A673 (cell line): ENCODE measurements at regions not wholly inside any gene's neighbourhood (a gene's known extent, or its start where the extent isn't known, plus 50 kb on each side); places are given as distances from the start of the nearest gene placed in this dataset.

Source experiments
- BruUV-seq: library from RNA; stranded (reverse); fragments of 400-500 nt; replicated peaks from 2 replicates; lab custom pipeline; 2021; lab: Mats Ljungman, UMichigan
- CTCF ChIA-PET: fragments of 300-600 bp; sonication (Branson Sonifier 250); formaldehyde crosslinking; loops from one replicate; lab custom pipeline; 2022; ENCODE audit warnings: antibody characterized with exemption; lab: Charles Lee
- POLR2A ChIA-PET: fragments of 300-600 bp; sonication (Branson Sonifier 250); formaldehyde crosslinking; loops from one replicate; lab custom pipeline; 2022; ENCODE audit warnings: antibody characterized with exemption; ENCODE audit not compliant: low non-redundant PET; lab: Charles Lee
- DNase-seq: peaks from one replicate; pipeline ENCODE4 v3.0.0-alpha.2; 2015; ENCODE audit warnings: low spot score
- H3K27ac ChIP-seq: fragments of 200-600 bp; sonication (generic); 2 replicates; pipeline ENCODE4 v1.5.1; 2016; ENCODE audit warnings: mixed run types, low read depth, mild to moderate bottlenecking, mixed read lengths, antibody characterized with exemption, low read length; ENCODE audit not compliant: poor library complexity, severe bottlenecking
- H3K27me3 ChIP-seq: fragments of 200-600 bp; sonication (generic); replicated peaks from 2 replicates; pipeline ENCODE4 v1.6.1; 2017; ENCODE audit warnings: mixed run types, low read depth, mild to moderate bottlenecking, mixed read lengths, antibody characterized with exemption, low read length; ENCODE audit not compliant: insufficient read depth, poor library complexity
- H3K36me3 ChIP-seq: fragments of 200-600 bp; sonication (generic); 2 replicates; pipeline ENCODE4 v1.6.1; 2016; ENCODE audit warnings: mixed run types, mild to moderate bottlenecking, mixed read lengths, antibody characterized with exemption, low read length; ENCODE audit not compliant: insufficient read depth, poor library complexity, severe bottlenecking
- H3K4me1 ChIP-seq: fragments of 200-600 bp; sonication (generic); 2 replicates; pipeline ENCODE4 v1.6.1; 2017; ENCODE audit warnings: mixed run types, mild to moderate bottlenecking, mixed read lengths, antibody characterized with exemption, low read length; ENCODE audit not compliant: insufficient read depth, poor library complexity, severe bottlenecking
- H3K4me3 ChIP-seq: fragments of 200-600 bp; sonication (generic); 2 replicates; pipeline ENCODE4 v1.5.1; 2016; ENCODE audit warnings: low read depth, mixed run types, mild to moderate bottlenecking, mixed read lengths, low read length; ENCODE audit not compliant: poor library complexity, severe bottlenecking
- H3K9me3 ChIP-seq: fragments of 200-600 bp; sonication (generic); 2 replicates; pipeline ENCODE4 v1.6.1; 2016; ENCODE audit warnings: mixed run types, low read depth, mild to moderate bottlenecking, mixed read lengths, antibody characterized with exemption, low read length; ENCODE audit not compliant: poor library complexity, severe bottlenecking
- EZH2 ChIP-seq: fragments of 200-600 bp; sonication (generic); IDR thresholded peaks from 2 replicates; pipeline ENCODE4 v1.6.1; 2017; ENCODE audit warnings: borderline replicate concordance, low read depth, mild to moderate bottlenecking, mixed read lengths, antibody characterized with exemption, low read length; ENCODE audit not compliant: poor library complexity, severe bottlenecking
- intact Hi-C: fragments of 100-400 bp; cut with micrococcal nuclease; formaldehyde crosslinking; loops from one replicate; pipeline ENCODE4 v1.10.0; 2022; ENCODE audit not compliant: unreplicated experiment
- TF ChIP-seq, protein P1 (sequence below): fragments of 300-800, 200-600 bp; sonication (generic); conservative IDR thresholded peaks from 2 replicates; pipeline ENCODE4 v1.5.1; 2017; ENCODE audit warnings: low read depth, mild to moderate bottlenecking, antibody characterized with exemption, low read length, moderate library complexity, mixed read lengths

DNA sequence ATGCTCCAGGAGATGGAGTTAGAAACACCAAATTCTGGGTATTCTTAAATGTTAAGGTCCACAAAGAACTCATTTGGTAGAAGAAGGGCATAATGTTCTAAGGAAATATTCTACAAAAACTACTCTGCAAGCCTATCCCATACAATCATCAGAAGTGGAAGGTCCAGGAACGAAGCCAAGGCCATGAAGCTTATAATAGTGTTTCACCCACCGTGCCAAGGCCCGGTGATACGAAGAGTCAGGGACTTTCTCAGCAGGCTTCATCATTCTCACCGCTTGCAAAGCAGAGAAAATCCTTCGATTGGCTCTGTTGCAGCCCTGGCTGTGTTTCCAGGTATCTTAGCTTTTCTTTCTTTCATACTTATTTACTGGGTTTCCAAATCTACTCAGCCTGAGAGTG, 351.9 kb upstream of the CELF2 start:
- POLR2A ChIA-PET = no interaction called here
- Histone ChIP-seq H3K9me3 (no peaks in the 10 kb centered on the region), H3K27me3 (peaks cover 9% of the 10 kb centered on the region), H3K4me1 (no peaks in the 10 kb centered on the region), H3K4me3 (no peak overlapping the region), H3K36me3 (no peaks in the 10 kb centered on the region), H3K27ac (no peak overlapping the region)
- intact Hi-C loops = no loop called here
- TF ChIP-seq EZH2 = no peak
- TF ChIP-seq, protein P1, sequence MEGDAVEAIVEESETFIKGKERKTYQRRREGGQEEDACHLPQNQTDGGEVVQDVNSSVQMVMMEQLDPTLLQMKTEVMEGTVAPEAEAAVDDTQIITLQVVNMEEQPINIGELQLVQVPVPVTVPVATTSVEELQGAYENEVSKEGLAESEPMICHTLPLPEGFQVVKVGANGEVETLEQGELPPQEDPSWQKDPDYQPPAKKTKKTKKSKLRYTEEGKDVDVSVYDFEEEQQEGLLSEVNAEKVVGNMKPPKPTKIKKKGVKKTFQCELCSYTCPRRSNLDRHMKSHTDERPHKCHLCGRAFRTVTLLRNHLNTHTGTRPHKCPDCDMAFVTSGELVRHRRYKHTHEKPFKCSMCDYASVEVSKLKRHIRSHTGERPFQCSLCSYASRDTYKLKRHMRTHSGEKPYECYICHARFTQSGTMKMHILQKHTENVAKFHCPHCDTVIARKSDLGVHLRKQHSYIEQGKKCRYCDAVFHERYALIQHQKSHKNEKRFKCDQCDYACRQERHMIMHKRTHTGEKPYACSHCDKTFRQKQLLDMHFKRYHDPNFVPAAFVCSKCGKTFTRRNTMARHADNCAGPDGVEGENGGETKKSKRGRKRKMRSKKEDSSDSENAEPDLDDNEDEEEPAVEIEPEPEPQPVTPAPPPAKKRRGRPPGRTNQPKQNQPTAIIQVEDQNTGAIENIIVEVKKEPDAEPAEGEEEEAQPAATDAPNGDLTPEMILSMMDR = no peak
- no TSS peak for BruUV-seq
- DNase-seq = no peak
- CTCF ChIA-PET = no interaction called here

- intact Hi-C loops = no loop called here
- Histone ChIP-seq H3K4me3 (no peak overlapping the region), H3K4me1 (no peaks in the 10 kb centered on the region), H3K27me3 (peaks cover 9% of the 10 kb centered on the region), H3K36me3 (no peaks in the 10 kb centered on the region), H3K9me3 (no peaks in the 10 kb centered on the region), H3K27ac (no peak overlapping the region)
- no TSS peak for BruUV-seq
- ChIA-PET CTCF (no interaction called here), POLR2A (no interaction called here)
- no peak for TF ChIP-seq EZH2
- TF ChIP-seq, protein P1 = no peak
- no peak for DNase-seq
Measured at GRCh38 chr10:10667466-10667865, 350.2 kb upstream of the CELF2 start.

GRCh38 chr10:10676972-10677371, 340.7 kb upstream of the CELF2 start:
- ChIA-PET POLR2A (no interaction called here), CTCF (interaction anchor here (0.8 kb wide), 1 partner anchor 1334 kb away, joined by 3 read pairs; no protein-coding TSS in a partner anchor)
- H3K4me1 ChIP-seq = no peaks in the 10 kb centered on the region
- no TSS peak for BruUV-seq
- H3K27me3 ChIP-seq = peaks cover 7% of the 10 kb centered on the region
- H3K36me3 ChIP-seq = no peaks in the 10 kb centered on the region
- H3K27ac ChIP-seq = no peak overlapping the region
- DNase-seq = no peak
- intact Hi-C loops = loop anchor here (1.0 kb wide), 1 partner anchor 1334 kb away; no protein-coding TSS in a partner anchor
- no peak overlapping the region for H3K4me3 ChIP-seq
- H3K9me3 ChIP-seq = no peaks in the 10 kb centered on the region
- no peak for TF ChIP-seq EZH2
- TF ChIP-seq, protein P1 = no peak
